ENCODE measurements at regions not wholly inside any gene's neighbourhood (a gene's known extent, or its start where the extent isn't known, plus 50 kb on each side); places are given as distances from the start of the nearest gene placed in this dataset.
A peak's percentile ranks its signal among the peaks of the same experiment; 100 is the strongest.

GRCh38 chr1:57910782-57911181 is 486.9 kb upstream of the DAB1 start:
- H3K9ac ChIP-seq, result no peak overlapping the region
- no peaks in the 10 kb centered on the region for H3F3A ChIP-seq (ENCODE audit: low read depth)
- H4K20me1 ChIP-seq (ENCODE audit: low read depth), result no peaks in the 10 kb centered on the region
- no peaks in the 10 kb centered on the region for H3K36me3 ChIP-seq
- peaks cover 10% of the 10 kb centered on the region for H3K4me1 ChIP-seq
- no peak overlapping the region for H3K4me2 ChIP-seq
- H3K4me1 Mint-ChIP-seq, result peaks cover 20% of the 10 kb centered on the region
- H3K27ac Mint-ChIP-seq, result no peak overlapping the region
- no peak overlapping the region for H3K4me3 ChIP-seq
- no peaks in the 10 kb centered on the region for H3K9me3 ChIP-seq (ENCODE audit: low read depth)
- no peak overlapping the region for H3K27ac ChIP-seq
- H3K9me3 Mint-ChIP-seq, result no peaks in the 10 kb centered on the region
- H3K36me3 Mint-ChIP-seq, result no peaks in the 10 kb centered on the region
- TF ChIP-seq EZH2phosphoT487 (IDR thresholded peaks at IDR 0.05) (no peak), EZH2 (IDR thresholded peaks at IDR 0.05) (no peak)
- TF ChIP-seq, protein P1, sequence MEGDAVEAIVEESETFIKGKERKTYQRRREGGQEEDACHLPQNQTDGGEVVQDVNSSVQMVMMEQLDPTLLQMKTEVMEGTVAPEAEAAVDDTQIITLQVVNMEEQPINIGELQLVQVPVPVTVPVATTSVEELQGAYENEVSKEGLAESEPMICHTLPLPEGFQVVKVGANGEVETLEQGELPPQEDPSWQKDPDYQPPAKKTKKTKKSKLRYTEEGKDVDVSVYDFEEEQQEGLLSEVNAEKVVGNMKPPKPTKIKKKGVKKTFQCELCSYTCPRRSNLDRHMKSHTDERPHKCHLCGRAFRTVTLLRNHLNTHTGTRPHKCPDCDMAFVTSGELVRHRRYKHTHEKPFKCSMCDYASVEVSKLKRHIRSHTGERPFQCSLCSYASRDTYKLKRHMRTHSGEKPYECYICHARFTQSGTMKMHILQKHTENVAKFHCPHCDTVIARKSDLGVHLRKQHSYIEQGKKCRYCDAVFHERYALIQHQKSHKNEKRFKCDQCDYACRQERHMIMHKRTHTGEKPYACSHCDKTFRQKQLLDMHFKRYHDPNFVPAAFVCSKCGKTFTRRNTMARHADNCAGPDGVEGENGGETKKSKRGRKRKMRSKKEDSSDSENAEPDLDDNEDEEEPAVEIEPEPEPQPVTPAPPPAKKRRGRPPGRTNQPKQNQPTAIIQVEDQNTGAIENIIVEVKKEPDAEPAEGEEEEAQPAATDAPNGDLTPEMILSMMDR (IDR thresholded peaks at IDR 0.05), result no peak
- no peak overlapping the region for H3K4me3 Mint-ChIP-seq
- no peak for DNase-seq (ENCODE audit: low spot score)
- H2AFZ ChIP-seq (replicated peaks), result no peak overlapping the region
- no peaks in the 10 kb centered on the region for H3K79me2 ChIP-seq (ENCODE audit: low read depth)
- H3K27me3 ChIP-seq, result no peaks in the 10 kb centered on the region
- H3K27me3 Mint-ChIP-seq (ENCODE audit: insufficient read depth, low read depth), result no peaks in the 10 kb centered on the region

- Histone ChIP-seq H3K4me1 (peaks cover 10% of the 10 kb centered on the region), H3K9me3 (ENCODE audit: low read depth) (no peaks in the 10 kb centered on the region), H3K27ac (no peak overlapping the region), H3K4me3 (no peak overlapping the region), H3K27me3 (no peaks in the 10 kb centered on the region), H3F3A (ENCODE audit: low read depth) (no peaks in the 10 kb centered on the region), H4K20me1 (ENCODE audit: low read depth) (no peaks in the 10 kb centered on the region), H3K9ac (no peak overlapping the region), H2AFZ (replicated peaks) (no peak overlapping the region), H3K36me3 (no peaks in the 10 kb centered on the region), H3K79me2 (ENCODE audit: low read depth) (no peaks in the 10 kb centered on the region), H3K4me2 (no peak overlapping the region)
- H3K27ac Mint-ChIP-seq, result no peak overlapping the region
- H3K4me1 Mint-ChIP-seq, result peaks cover 16% of the 10 kb centered on the region
- H3K4me3 Mint-ChIP-seq, result no peak overlapping the region
- TF ChIP-seq EZH2 (IDR thresholded peaks at IDR 0.05) (no peak), EZH2phosphoT487 (IDR thresholded peaks at IDR 0.05) (no peak)
- TF ChIP-seq, protein P1 (IDR thresholded peaks at IDR 0.05), result no peak
- no peaks in the 10 kb centered on the region for H3K9me3 Mint-ChIP-seq
- no peaks in the 10 kb centered on the region for H3K36me3 Mint-ChIP-seq
- no peaks in the 10 kb centered on the region for H3K27me3 Mint-ChIP-seq (ENCODE audit: insufficient read depth, low read depth)
- no peak for DNase-seq (ENCODE audit: low spot score)
These were observed 486.4 kb upstream of the DAB1 start for GRCh38 chr1:57910305-57910704.

DNA sequence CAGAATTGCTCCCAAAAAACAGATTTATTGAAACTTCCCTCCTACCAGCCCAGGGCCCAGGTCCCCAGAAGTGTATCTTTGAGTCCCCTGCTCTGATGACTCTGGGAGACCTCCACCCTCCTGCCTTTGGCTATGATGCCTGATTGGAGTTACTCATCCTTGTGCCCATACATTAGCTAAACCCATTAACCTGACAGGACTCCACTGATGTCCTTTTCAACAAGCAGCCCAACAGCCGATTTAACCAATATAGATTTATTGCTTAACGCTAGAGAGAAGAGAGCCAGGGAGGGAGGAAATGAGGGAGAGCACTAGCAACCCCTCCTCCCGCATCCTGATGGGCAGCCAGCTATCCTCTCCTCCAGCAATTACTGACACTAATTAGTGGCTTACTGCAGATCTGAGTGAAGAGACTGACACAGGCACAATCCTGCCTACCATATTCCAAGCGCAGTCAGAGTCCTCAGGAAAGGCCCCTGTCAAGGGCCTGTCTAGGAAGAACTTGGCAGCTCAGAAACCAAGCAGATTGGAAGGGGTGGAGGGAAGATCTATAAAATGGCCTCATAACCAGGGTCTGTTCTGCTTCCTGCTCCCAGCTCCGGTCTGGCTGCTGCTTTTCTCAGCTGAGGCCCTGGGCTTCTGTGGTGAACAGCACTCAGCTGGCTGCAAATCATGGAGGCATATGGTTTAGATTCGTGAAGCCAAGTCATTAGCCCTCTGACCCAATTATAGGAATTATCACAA is 484.5 kb upstream of the DAB1 start:
- Histone ChIP-seq H3K9ac (no peak overlapping the region), H4K20me1 (ENCODE audit: low read depth) (no peaks in the 10 kb centered on the region), H3K27me3 (no peaks in the 10 kb centered on the region), H3K4me2 (no peak overlapping the region), H3K79me2 (ENCODE audit: low read depth) (no peaks in the 10 kb centered on the region), H3K27ac (no peak overlapping the region), H3K36me3 (no peaks in the 10 kb centered on the region), H3K4me3 (no peak overlapping the region), H2AFZ (replicated peaks) (no peak overlapping the region), H3K4me1 (peaks cover 10% of the 10 kb centered on the region), H3F3A (ENCODE audit: low read depth) (no peaks in the 10 kb centered on the region), H3K9me3 (ENCODE audit: low read depth) (no peaks in the 10 kb centered on the region)
- Mint-ChIP-seq H3K9me3 (no peaks in the 10 kb centered on the region), H3K4me1 (peaks cover 16% of the 10 kb centered on the region), H3K4me3 (no peak overlapping the region), H3K27me3 (ENCODE audit: insufficient read depth, low read depth) (no peaks in the 10 kb centered on the region), H3K27ac (no peak overlapping the region), H3K36me3 (no peaks in the 10 kb centered on the region)
- DNase-seq (ENCODE audit: low spot score), result peak; percentile 33
- TF ChIP-seq, protein P1 (IDR thresholded peaks at IDR 0.05), result no peak

Measured in neural progenitor cell (in vitro differentiated cells).